GM21381 (cell line): ENCODE measurements at regions not wholly inside any gene's neighbourhood (a gene's known extent, or its start where the extent isn't known, plus 50 kb on each side); places are given as distances from the start of the nearest gene placed in this dataset.
"Not testable (repeated sequence)": the region's sequence is repeated elsewhere in the genome, so short reads cannot be mapped to it uniquely, and the experiment has no call there.

Experiments
- ATAC-seq: cut with Tn5 transposase; IDR thresholded peaks from one replicate; pipeline ENCODE4 v1.9.1; 2021; ENCODE audit warnings: mild to moderate bottlenecking, moderate library complexity; ENCODE audit not compliant: unreplicated experiment

DNA sequence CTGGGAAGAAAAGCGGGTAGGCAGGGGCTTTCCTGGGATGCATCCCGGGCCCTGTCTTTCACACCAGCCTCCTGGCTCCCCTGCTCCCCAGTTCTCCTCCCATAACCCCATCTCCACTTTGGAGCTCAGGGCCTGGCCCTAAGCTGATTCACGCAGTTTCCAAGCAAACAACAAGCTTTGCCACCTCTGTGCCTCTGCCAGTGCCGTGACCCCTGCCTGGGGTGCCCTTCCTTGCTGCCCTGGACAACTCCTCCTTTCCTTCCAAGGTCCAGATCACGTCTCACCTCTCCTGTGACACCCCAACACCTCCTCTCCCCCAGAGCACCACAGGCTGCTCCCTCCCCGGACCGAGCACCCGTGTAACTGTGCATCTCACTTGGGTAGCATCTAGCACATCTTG is 184.5 kb downstream of the NPIPB11 start:
- ATAC-seq, result not testable (repeated sequence)

DNA sequence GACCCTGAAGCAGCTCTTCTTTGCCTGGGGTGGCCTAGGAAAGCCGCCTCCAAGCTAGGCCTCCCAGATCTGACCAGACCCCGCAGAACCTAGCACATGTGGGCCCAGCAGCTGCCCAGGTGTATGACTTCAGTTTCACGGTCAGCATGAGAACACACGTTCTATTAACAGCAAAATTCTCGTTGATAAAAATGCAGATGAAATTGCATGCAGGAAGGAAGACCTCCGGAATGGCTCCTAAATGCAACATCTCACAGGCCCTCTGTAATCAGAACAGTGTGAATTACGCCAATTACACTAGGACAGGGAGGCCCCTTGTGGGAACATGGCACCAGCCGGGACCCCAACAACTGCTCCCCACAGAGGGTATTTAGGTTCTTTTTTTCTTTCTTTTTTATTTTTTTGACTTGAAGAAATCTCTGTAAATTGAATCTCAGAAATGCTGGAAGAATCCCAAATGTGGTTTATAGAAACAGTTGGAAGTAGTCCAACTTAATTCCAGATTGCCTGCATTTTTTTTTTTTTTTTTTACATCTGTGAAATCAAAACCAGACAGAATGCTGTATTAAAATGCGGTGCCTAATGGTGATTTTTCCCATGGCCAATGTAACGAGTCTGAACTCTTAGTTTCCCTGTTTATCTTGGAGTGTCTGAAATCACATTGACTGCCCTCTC is 185.1 kb downstream of the NPIPB11 start:
- not testable (repeated sequence) for ATAC-seq

DNA sequence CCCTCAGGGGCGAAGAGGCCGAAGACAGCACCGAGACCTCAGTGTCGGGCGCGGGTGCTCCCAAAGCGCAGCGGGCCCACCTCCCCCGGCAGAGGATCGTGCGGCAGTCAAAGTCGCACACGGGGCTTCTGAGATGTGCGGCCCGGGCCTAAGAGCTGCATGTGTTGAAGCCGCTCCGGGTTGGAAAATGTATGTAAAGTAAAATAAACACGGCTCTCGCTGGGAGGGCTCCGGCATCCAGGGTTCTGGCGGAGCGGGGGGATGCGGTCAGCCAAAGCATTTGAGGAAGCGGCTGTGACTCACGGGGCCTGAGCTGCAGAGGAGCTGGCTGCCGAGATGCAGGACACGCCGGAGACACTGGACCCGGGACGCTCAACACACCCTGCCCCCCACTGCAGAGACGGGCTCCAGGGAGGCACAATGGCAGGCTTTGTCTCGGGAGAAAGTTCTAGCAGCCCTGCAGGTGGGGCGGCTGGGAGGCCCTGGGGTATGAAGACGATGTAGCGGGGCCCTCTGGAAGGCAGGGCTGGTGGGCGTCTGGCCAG is 185.8 kb downstream of the NPIPB11 start:
- not testable (repeated sequence) for ATAC-seq

DNA sequence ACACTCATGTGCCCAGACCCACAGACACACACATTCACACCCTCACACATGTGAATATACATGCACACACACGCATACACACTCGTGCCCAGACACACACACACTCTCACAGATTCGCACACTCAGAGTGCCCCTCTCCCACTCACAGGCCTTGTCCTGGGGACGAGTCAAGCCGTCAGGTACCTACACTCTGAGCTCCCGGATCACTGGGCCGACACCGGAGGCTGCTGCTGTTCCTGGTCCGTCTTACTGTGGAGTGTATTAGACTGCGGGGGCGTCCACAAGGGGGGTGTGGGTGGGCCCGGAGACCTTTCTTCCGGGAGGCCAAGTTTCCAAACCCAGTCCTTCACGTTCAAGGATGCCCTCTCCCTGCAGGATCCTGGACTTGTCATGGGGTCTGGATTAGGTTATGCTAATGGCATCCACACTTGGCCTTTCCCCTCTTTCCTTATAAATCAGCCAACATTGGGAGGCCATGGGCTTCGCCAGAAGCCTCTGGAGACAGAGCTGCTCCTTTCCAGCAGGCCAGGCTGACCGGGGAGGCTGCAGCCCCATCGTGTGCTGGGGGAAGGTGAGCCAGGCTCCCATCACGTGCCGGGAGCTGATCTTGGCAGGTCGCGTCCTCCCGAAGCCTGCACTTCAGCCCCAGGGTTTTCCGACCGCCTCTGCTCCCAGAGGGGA is 186.4 kb downstream of the NPIPB11 start:
- not testable (repeated sequence) for ATAC-seq

DNA sequence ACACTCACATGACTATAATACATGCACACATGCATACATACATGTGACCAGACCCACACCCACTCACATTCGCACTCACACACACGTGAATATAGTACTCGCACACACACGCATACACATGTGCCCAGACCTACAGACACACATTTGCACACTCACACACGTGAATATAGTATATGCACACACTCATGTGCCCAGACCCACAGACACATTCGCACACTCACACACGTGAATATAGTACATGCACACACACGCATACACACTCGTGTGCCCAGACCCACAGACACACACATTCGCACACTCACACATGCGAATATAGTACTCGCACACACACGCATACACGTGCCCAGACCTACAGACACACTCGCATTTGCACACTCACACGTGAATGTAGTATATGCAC is 186.9 kb downstream of the NPIPB11 start:
- ATAC-seq, result not testable (repeated sequence)

DNA sequence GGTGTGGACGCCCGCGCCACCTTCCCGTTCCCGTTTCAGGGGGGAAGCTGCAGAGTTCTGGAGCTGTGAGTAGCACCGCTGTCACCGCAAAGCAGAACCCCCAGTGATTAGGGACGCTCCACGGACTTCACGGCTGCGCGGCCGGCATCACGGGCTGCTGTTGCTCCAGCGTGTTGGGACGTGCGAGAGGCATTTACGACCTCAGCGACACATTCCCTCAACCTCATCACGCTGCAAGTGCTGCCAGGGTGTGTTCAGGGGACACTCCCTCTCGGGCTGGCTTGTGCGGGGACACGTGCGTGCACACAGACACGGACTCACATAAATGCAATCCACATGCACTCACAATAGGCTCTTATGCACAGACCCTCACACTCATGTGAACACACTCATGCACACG is 187.9 kb downstream of the NPIPB11 start:
- not testable (repeated sequence) for ATAC-seq

DNA sequence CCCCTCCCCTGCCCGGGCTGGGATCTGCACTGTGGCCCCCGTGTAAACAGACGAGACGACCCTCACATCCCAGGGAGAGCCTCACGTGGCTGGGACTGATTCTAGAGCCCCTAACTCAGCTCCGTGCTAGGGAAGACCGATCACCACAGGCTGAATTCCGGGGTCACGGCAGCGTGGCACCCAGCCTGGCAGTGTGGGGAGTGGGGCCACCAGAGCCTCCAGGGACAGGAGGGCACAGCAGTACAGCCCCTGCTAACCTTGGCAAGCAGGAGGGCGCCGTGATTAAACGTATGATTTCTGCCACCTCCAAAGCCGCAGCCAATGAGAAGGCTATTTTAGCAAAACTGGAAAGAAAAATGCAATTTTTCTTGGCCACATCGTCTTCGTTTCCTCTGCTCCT is 188.3 kb downstream of the NPIPB11 start:
- ATAC-seq, result not testable (repeated sequence)

DNA sequence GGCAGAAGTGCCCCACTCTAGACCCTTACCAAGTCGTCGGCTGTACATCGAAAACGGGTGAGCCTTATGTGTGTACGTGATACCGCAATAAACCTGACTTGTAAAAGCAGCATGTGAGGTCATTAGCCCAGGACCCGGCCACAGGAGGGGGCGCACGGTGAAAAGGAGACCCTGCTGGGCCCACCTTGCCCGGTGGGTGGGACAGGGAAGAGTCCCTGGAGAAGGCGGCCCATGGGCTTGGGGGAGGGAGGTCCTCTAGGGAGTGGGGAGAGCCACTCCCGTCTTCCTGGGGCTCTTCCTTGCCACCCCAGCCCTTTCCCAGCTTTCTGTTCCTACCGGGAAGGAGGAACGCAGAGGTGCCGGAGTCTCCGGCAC is 188.8 kb downstream of the NPIPB11 start:
- not testable (repeated sequence) for ATAC-seq

DNA sequence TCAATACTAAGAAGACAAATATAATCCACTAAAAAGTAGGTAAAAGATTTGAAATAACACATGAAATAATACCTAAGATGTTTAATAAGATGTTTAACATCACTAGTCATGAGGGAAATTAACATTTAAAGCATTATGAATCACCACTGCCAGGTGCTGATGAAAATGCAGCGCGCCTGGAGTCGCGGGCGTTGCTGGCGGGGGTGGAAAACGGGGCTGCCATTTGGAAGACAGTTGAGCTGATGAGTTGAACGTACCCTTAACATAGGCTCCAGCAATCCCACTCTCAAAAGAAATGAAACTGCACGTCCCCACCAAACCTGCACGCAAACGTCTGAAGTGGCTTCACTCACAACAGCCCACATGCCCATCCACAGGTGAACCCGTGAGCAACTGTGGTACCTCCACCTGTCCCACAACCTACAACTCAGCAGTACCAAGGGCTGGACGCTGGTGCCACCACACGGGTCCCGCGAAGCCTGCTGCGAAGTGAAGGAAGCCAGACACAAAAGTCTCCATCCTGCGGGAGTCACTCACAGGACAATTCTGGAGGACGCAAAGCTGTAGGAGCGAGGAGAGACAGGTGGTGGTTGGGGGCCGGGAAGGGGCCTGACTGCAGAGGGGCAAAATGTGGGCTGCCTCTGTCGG is 189.3 kb downstream of the NPIPB11 start:
- ATAC-seq, result not testable (repeated sequence)

DNA sequence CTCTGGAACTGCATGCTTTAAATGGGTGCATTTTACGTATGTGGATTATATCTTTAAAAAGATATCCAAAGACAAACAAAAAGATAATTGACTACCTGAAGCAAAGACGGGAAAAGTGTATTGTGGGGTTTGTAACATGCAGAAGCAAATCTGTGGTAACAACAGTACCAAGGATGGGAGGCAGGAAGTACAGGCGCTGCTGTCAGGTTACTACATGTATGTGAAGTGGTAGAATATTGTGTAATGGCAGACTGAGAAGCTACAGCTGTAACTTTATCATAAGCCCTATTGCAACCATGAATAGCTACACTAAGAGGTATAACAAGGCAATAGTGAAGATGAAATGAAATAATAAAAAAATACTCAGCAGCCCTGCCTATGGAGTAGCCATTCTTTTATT is 192.7 kb downstream of the NPIPB11 start:
- not testable (repeated sequence) for ATAC-seq

DNA sequence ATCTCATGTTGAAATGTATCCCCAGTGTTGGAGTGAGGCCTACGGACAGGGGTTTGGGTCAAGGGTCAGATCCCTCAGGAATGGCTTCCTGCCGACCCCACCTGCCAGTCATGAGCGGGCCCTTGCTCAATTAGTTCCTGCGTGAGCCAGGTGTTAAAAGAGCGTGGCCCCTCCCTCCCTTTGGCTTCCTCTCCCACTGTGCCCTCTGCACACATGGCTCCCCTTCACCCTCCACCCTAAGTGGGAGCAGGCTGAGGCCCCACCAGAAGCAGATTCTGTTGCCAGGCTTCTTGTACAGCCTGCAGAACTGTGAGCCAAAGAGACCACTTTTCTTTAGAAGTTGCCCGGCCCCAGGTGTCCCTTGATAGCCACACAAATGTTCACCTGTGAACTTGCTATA is 193.3 kb downstream of the NPIPB11 start:
- ATAC-seq, result not testable (repeated sequence)

DNA sequence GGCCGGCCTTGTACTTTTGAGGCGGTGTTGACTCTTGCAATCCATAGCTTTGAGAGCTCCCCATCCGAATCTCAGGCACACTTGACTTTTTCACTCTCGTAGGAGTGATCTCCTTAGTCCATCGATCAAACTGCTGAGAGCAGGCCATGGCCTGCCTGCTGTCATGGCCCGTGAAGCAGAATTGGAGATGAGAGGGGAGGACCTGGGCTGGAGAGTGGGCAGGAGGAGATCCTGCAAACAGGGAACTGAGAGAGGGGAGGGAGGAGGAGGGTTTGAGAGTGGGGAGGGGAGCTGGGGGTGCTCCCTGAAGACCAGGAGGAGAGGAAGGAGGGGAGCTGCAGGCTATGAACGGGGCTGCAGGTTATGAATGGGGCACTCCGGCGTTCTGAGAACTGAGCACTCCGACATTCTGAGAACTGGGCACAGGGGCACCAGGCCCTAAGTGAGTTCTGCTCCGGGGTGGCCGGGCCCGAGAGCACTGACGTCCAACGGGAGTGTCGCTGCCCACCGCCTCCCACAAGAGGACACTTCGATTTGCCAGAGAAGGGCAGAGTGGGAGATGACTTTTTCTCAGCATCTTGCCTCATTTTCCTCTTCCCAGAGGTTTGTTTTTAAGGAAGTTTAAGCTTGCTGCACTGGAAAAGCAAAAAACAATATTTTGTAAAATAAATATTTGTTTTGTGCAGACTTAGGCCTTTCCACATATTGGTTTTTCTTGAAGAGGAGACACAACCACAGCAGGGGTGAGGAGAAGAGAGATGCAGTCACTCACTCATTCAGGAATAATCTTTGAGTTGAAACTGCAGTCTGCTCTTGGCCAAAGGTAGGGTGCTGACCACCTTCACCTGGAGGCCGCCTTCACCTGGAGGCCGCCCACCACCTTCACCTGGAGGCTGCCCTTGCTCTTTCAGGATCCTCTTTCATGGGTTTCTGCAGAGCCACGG is 194.2 kb downstream of the NPIPB11 start:
- not testable (repeated sequence) for ATAC-seq

DNA sequence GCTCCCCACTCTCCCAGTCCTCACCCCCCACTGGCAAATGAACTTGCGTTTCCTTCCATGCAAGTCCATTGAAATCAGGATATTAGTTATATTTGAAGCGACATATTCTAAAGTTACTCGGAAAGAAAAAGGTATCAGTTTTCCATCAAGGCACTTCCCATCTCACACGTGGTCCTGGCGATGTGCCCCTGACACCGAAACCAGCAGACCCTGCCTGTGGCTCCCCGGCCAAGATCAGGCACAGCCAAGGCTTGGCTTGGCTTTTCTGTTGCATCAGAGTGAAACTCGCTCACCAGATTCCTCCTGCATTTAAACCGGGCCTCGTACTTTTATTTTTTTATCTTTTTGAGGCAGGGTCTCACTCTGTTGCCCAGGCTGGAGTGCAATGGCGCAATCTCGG is 195.1 kb downstream of the NPIPB11 start:
- not testable (repeated sequence) for ATAC-seq

DNA sequence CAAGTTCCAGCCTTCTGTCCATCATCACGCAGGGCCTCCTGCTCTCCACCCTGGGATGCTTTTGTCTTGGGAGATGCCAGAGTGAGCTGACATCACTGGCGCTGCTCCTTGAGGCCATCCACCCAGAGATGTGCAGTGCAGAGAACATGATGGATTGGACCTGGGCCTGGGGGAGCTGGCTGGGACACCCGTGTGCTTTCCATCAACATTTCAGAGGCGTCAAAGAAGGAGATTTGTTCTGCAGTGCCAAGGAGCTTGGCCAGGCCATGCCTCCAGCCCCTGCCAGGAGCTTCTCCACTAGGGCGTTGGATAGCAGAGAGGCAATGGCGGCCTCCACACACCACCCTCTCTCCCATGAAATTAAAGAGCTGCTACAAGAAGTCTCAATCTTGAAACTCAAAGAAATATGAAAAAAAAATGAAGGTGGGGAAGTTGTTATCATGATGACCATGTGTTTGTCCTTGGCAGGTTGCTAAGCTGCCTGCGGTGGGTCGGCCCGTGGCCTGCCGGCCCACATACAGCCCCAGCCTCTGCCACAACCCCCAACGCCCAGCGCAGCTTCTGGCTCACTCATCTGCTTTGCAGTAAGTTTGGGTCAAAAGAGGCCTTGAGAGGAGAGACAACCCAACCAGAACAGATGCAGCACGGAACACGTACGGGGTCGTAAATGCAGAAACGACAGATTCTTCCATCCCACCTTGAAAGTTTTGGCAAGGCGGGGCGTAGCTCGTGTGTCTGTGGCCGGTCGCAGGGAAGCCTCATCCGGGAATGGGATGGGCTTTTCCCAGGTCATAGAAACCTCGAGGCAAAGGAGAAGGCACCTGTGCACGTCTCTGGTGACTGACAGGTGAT is 196.0 kb downstream of the NPIPB11 start:
- not testable (repeated sequence) for ATAC-seq

DNA sequence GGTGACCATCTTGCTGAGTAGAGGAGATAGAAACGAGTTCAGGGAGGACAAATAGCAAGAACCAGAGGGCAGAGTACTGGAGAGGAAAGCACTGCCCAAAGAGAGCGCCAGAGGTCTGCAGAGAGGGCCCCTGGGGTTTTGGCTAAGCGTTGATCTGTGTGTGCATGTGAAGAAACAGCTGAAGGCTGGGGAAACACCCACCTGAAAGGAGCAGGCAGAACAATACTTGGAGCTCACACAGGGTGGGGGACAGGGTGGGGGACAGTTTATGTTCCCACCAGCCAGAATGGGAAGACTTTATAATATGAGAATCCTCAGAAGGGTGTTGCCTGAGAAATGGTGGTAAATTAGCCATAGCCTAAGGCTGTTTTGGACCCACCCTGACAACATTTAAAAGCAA is 200.4 kb downstream of the NPIPB11 start:
- not testable (repeated sequence) for ATAC-seq

DNA sequence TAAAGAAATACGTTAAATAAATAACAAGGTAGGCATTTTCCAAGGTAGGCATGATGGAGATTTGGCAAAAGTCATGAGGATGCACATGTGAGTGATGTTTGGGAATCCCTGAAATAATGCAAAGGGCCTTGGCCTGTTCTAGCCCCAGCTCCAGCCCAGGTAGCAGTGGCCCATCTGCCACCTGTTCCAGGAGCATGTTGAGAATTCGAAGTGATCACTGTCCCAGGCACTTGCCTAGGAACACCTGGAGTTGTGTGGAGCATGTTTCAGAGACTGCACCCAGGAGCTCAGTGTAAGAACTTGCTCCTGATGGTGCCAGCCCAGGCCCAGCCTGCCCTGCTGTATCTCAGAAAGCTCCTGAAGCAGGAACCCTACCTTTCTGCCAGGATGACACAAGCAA is 201.4 kb downstream of the NPIPB11 start:
- ATAC-seq, result not testable (repeated sequence)

DNA sequence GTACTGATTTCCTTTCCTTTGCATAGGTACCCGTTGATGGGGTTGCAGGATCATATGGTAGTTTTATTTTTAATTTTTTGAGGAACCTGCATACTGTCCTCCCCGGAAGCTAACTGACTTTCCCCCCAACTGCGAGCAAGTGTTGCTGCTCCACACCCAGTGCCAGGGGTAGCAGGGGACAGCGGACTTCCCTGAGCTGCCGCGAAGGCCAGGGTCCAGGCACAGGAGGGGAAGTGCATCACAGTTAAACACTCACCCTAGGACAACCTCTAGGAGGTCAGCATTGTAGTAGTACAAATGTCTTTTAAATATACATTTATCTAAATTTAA is 201.7 kb downstream of the NPIPB11 start:
- no peak for ATAC-seq

DNA sequence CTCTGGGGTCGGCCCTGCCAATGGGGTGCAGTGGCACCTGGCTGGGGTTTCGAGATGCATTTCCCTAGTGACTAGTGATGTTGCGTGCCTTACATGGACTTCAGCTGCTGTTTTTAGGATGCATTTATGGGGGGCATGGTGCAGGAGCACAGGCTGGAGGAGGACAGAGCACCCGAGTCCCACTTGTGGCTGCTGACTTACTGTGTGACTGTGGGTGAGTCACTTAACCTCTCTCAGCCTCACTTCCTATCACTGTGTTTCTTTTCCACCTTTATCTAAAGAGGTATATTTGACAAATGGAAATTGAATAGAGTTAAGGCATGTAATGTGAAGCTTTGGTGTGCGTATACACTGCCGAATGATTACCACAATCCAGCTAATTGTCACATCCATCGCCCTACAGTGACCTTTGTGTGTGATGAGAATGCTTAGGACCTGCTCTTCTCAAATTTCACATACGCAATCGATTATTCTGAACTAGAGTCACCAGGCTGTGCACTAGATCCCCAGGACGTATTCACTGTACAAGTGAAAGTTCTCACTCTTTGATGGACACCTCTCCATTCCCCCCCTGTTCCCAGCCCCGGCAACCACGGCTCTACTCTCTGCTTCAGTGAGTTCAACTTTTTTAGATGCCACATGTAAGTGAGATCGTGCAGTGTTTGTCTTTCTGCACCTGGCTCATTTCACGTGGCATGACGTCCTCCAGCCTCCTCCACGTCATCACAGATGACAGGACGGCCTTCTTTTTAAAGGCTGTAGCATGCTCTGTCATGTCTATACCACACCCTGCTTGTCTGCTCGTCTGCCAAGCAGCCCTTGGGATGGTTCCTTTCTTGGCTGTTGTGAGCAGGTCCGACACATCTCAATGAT is 202.3 kb downstream of the NPIPB11 start:
- ATAC-seq, result not testable (repeated sequence)
